ENCODE measurements at regions not wholly inside any gene's neighbourhood (a gene's known extent, or its start where the extent isn't known, plus 50 kb on each side); places are given as distances from the start of the nearest gene placed in this dataset.

DNA sequence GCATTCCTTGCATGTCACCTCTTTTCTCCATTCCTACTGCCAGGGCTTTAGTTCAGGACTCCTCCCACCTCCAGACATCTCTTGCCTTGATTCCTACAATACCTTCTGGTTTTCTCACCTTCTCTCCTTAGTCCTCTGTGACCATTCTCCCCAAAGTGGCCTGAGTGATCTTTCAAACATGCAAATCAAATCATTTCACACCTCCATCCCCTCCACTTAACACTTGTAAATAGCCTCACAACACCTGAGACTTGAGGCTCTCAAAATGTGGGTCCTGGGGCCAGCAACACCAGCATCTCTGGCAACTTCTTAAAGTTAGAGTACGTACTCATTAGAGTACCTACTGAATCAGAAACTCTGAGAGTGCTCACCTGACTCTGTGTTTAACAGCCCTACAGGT, 68.4 kb downstream of the RTL9 start:
- TF ChIP-seq TEAD3 (CRISPR knock-in tag; optimal IDR thresholded peaks at IDR 0.05; ENCODE audit: borderline replicate concordance) (no peak), RAD21 (CRISPR knock-in tag; IDR thresholded peaks at IDR 0.05) (no peak), CEBPB (IDR thresholded peaks at IDR 0.05; ENCODE audit: borderline replicate concordance, low read depth, low read length) (no peak), ARID2 (CRISPR knock-in tag; IDR thresholded peaks at IDR 0.05; ENCODE audit: borderline replicate concordance) (no peak)
- TF ChIP-seq, protein P1, sequence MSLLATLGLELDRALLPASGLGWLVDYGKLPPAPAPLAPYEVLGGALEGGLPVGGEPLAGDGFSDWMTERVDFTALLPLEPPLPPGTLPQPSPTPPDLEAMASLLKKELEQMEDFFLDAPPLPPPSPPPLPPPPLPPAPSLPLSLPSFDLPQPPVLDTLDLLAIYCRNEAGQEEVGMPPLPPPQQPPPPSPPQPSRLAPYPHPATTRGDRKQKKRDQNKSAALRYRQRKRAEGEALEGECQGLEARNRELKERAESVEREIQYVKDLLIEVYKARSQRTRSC (CRISPR knock-in tag; IDR thresholded peaks at IDR 0.05; ENCODE audit: low read depth), result no peak

All from HepG2 (cell line).